ENCODE measurements at regions not wholly inside any gene's neighbourhood (a gene's known extent, or its start where the extent isn't known, plus 50 kb on each side); places are given as distances from the start of the nearest gene placed in this dataset.

DNA sequence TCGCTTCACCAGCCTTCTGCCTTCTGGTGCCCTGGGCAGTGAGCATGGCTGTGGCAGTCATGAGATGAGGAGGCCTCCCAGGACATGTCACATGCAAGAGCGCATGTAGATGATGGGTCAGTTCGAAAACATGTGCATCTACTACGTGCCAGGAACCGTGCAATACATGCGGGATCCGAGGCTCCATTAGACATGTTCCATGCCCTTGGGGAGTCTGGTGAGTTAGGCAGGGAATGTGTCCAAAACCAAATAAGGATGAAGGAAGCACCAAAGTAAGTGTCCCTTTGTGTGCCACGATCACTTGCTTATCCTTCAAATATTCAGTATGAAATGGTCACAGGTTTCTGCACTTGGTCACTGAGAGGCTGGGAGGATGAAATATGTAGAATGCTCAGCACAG lies 223.3 kb downstream of the RBM19 start:
- TF ChIP-seq, protein P1, sequence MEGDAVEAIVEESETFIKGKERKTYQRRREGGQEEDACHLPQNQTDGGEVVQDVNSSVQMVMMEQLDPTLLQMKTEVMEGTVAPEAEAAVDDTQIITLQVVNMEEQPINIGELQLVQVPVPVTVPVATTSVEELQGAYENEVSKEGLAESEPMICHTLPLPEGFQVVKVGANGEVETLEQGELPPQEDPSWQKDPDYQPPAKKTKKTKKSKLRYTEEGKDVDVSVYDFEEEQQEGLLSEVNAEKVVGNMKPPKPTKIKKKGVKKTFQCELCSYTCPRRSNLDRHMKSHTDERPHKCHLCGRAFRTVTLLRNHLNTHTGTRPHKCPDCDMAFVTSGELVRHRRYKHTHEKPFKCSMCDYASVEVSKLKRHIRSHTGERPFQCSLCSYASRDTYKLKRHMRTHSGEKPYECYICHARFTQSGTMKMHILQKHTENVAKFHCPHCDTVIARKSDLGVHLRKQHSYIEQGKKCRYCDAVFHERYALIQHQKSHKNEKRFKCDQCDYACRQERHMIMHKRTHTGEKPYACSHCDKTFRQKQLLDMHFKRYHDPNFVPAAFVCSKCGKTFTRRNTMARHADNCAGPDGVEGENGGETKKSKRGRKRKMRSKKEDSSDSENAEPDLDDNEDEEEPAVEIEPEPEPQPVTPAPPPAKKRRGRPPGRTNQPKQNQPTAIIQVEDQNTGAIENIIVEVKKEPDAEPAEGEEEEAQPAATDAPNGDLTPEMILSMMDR (IDR thresholded peaks at IDR 0.05), result no peak
- no peak for TF ChIP-seq POLR2A (IDR thresholded peaks at IDR 0.05)
- WGBS, 2 donors, result 85 to 86% methylated on average over 8 of the region's 8 CpGs
- H3K27ac ChIP-seq, result no peak overlapping the region
- DNase-seq, result no peak
- H3K36me3 ChIP-seq, result no peaks in the 10 kb centered on the region
- no peaks in the 10 kb centered on the region for H3K27me3 ChIP-seq
- H3K4me1 ChIP-seq, result no peaks in the 10 kb centered on the region
- H3K4me3 ChIP-seq (replicated peaks in 1 of 3), result no peak overlapping the region
- intact Hi-C loops (cut with DNase I), result no loop called here
- no peaks in the 10 kb centered on the region for H3K9me3 ChIP-seq

DNA sequence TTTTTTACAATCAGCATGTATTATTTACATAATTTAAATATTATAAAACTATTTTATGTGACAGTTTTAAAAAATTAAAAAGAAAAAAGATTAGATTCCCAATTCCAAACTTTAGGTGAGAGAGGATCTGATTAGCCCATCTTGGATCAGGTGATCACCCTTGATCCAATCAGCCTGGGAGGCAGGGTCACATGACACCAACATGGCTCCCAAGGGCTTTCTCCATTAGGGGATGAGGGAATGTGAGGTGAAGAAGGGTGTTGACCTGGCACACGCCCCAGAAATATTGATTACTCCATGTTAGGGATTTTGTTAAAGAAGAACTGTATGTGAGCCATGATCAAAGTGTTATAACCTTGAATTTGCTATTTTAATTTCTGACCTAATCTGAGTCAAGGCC lies 225.4 kb downstream of the RBM19 start:
- H3K4me3 ChIP-seq (replicated peaks in 1 of 3), result no peak overlapping the region
- no peak for TF ChIP-seq POLR2A (IDR thresholded peaks at IDR 0.05)
- TF ChIP-seq, protein P1 (IDR thresholded peaks at IDR 0.05), result no peak
- H3K4me1 ChIP-seq, result no peaks in the 10 kb centered on the region
- DNase-seq, result no peak
- no peaks in the 10 kb centered on the region for H3K9me3 ChIP-seq
- H3K36me3 ChIP-seq, result no peaks in the 10 kb centered on the region
- H3K27ac ChIP-seq, result no peak overlapping the region
- 59 to 71% methylated on average over 1 of the region's 1 CpG for WGBS, 2 donors
- intact Hi-C loops (cut with DNase I), result no loop called here
- H3K27me3 ChIP-seq, result no peaks in the 10 kb centered on the region

DNA sequence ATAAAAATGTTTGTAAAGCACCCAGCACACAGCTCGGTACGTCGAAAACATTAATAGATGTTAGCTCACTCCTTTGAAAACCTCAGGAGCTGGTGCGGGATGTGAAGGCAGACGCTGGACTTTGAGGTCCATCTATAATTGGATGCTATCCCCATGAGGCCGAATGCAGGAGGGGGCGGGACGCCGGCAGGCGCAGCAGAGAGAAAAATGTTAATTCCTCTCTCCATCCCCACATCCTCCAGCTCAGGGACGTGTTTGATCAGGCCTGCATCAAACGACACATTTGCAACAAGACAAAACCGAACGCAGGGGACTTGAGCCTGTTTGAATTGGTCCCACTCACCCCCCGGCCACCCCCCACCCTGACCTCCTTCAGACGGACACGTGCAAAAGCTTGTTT lies 231.0 kb downstream of the RBM19 start:
- TF ChIP-seq, protein P1 (IDR thresholded peaks at IDR 0.05), result no peak
- TF ChIP-seq POLR2A (IDR thresholded peaks at IDR 0.05), result no peak
- Histone ChIP-seq H3K9me3 (no peaks in the 10 kb centered on the region), H3K36me3 (no peaks in the 10 kb centered on the region), H3K27me3 (no peaks in the 10 kb centered on the region), H3K27ac (no peak overlapping the region), H3K4me1 (no peaks in the 10 kb centered on the region), H3K4me3 (replicated peaks in 1 of 3) (no peak overlapping the region)
- intact Hi-C loops (cut with DNase I), result no loop called here
- DNase-seq, result no peak
- 16% methylated on average over 17 of the region's 17 CpGs for WGBS, 2 donors

DNA sequence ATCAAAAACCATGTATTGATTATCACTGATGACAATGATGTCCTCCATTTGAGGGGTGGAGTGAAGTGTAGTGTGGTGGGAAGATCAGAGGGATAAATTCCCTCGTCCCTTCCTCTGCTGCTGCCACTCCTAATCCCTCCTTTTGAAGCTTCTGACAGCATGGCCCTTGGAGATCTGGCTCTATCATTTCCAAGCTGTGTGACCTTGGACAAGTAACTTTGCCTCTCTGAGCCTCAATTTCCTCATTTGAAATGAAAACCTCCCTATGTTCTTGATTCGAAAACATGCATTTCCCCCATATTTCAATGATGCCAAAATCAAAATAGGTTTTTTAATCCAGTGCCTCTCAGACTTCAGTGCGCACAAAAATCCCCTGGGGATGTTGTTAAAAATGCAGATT lies 231.6 kb downstream of the RBM19 start:
- intact Hi-C loops (cut with DNase I), result no loop called here
- TF ChIP-seq, protein P1 (IDR thresholded peaks at IDR 0.05), result no peak
- no peak for TF ChIP-seq POLR2A (IDR thresholded peaks at IDR 0.05)
- Histone ChIP-seq H3K27ac (no peak overlapping the region), H3K27me3 (no peaks in the 10 kb centered on the region), H3K36me3 (no peaks in the 10 kb centered on the region), H3K4me1 (no peaks in the 10 kb centered on the region), H3K4me3 (replicated peaks in 1 of 3) (no peak overlapping the region), H3K9me3 (no peaks in the 10 kb centered on the region)
- WGBS, 2 donors, result 66 to 70% methylated on average over 3 of the region's 3 CpGs
- no peak for DNase-seq

DNA sequence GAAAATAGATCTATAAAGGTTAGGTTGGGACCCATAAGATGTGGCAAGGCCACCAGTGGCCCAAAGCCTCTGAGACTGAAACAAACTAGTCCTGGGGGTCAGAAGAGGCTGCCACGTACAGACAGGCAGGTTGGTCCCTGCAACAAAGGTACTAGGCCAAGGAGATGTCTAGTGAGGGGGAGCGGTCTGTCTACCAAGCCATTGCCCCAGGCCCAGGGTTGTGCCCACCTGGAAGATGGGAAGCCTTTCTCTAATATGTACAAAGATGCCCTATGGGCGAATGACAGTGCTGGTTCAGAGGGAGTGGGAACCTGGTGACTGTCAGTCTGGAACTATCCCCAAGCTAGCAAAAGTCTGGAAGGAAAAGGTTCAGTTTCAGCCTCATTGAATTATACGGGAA lies 233.2 kb downstream of the RBM19 start:
- TF ChIP-seq, protein P1 (IDR thresholded peaks at IDR 0.05), result no peak
- TF ChIP-seq POLR2A (IDR thresholded peaks at IDR 0.05), result no peak
- Histone ChIP-seq H3K9me3 (no peaks in the 10 kb centered on the region), H3K36me3 (no peaks in the 10 kb centered on the region), H3K27me3 (no peaks in the 10 kb centered on the region), H3K4me1 (no peaks in the 10 kb centered on the region), H3K27ac (no peak overlapping the region), H3K4me3 (replicated peaks in 1 of 3) (no peak overlapping the region)
- DNase-seq, result no peak
- WGBS, 2 donors, result 73 to 74% methylated on average over 4 of the region's 4 CpGs
- intact Hi-C loops (cut with DNase I), result no loop called here
